Frontal cortex (tissue), 3 donors: ENCODE measurements at regions not wholly inside any gene's neighbourhood (a gene's known extent, or its start where the extent isn't known, plus 50 kb on each side); places are given as distances from the start of the nearest gene placed in this dataset.

Experiments
- DNase-seq, 2 donors: peaks; one replicate each; pipeline ENCODE4 v3.0.0; 2012; ENCODE audit warnings: low spot score in 2 of 2
- FAIRE-seq: peaks from 2 replicates; lab custom pipeline; 2012; peaks lifted over from hg19 to GRCh38; lab: Jason Lieb, UNC
- donor health status: control.
- donor health status: control.
- donor health status: control.

DNA sequence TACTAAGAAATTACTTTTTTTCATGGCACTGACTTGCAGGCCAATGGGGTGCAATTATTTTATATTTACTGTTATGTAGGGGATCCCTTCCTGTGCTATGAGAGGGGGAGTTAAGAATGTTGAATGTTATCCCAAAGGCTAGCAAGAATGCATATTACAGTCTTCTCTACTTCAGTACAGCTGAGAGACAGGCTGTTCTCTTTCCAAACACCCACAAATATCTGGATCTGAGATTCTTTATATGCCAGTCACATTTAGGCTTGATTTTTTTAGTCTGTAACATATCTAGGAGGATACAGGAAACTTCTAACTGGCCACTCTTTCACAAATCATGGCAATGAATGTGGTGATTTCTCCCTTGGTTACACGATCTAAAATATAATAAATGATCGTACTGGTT, 266.4 kb upstream of the FZD8 start:
- no peak for DNase-seq
- FAIRE-seq = no peak

DNA sequence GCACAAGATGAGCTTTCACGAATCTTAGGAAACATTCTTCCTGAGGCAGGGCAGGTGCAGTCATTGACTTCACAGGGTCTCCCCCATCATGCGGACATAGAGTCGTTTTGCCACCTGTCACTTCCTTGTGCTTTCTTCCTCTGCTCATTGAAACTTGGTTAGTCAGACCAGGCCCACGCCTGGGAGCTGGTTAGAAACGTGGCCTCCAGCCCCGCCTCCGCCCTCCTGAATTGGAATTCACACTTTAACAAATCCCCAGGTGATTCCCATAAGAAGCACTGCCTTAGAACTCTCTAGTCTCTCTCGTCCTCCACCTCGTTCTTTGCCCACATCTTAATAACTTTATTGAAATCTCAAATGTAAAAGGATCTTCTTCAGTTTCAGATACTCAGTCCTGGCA, 265.5 kb upstream of the FZD8 start:
- FAIRE-seq (no peak), DNase-seq (no peak)

DNA sequence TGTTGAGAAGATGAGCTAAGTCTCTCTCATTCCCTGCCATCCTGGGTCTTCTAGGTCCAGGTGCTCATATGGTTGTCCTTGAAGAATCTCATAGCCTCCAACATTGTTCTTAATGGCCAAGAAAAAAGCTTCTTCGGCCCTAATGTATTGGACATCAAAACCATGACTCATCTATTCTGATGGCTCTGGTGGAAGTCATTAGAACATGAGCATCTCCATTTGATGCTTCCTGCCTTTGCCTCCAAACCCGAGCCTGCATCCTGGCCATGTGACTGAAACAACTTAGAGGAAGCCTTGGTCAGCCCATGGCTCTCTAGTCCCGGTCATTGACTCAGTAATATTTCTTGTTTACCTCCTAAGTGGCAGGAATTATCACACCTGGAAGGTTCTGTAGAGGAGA, 264.1 kb upstream of the FZD8 start:
- no peak for DNase-seq
- FAIRE-seq = no peak

DNA sequence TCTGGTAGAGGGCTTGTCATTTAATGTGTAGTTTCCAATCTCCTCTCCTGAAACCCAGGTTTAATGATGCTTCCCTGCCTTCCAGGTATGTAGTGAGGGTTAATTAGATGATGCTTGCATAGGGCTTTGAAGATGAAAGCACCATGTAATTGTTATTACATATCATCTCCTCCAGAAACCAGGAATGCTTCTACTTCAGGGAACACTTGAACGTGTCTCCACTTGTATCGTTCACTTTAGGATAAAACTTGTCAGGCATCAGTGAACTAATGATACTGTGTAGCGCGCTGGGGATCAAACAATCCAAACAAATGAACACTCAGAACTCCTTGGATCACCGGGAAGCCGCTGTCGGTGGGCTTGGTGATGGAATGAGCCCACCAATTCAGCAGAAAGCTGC, 260.9 kb upstream of the FZD8 start:
- no peak for DNase-seq
- no peak for FAIRE-seq

DNA sequence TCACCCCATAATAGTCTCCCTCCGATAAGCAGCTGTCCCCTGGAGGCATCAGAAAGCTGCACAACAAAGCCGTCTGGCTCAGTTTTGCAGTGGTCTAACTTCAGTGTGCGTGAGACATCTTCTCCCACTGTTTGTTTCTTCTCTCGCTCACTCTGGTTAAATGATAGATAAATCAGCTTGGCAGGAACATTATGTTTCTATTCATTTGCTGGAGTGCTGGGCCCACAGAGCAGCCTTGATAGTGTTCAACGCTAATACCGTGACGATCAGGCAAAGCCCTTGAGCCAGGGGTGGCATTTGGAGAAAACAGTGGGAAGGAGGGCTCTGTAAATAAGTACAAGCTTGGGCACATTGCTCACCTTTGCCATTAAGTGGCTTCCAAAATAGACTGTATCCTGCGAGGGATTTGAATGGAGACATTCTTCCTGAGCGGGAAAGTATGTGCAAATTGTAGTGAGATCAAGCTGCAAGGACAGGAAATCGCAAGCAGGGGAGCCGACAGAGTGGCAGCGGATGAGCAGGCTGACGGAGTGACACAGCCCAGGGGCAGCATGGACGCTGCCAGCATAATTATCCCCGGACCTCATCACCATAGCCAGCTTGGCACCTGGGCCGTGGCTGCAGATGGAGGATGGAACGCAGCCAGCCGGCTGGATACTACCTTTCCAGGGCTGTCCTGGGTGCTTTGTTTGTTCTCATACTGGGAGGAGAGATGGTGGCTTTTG, 256.8 kb upstream of the FZD8 start:
- DNase-seq (no peak), FAIRE-seq (no peak)

DNA sequence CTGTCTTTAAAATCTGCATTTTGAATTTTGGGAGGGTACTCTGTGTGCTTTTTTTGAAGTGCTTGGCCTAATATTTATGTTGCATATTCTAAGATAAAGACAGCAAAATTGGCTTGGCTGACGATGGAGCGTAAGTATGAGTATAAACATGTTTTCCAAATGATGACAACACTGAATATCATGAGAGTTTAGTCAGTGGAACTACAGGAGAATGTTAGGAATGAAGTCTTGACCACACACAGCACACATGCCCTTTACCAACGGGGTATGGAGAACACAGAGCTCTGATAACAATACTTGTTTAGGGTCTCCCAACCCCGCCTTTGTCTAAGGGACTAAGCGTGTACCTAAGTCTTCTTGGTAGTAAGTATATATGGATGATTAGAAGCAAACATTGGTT, 253.9 kb upstream of the FZD8 start:
- no peak for FAIRE-seq
- DNase-seq = no peak

DNA sequence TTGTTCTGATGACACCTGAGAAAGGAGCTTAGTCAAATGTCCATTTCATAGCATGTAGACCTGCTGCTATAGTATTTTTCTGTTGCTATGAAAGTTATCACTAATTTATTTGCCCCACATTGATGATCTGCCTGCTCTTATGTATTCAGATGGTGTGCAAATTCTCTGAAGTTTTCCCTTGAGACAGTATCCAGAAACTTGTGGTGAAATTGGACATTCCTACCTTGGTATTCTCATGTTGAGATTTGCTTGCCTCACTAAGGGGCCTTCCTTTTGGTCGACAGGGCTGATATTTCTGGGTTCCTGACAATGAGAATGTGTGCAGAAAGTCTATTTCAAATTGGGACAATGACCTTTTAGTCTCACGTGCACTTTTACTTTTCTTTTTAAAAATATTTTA, 253.2 kb upstream of the FZD8 start:
- DNase-seq (no peak), FAIRE-seq (no peak)

DNA sequence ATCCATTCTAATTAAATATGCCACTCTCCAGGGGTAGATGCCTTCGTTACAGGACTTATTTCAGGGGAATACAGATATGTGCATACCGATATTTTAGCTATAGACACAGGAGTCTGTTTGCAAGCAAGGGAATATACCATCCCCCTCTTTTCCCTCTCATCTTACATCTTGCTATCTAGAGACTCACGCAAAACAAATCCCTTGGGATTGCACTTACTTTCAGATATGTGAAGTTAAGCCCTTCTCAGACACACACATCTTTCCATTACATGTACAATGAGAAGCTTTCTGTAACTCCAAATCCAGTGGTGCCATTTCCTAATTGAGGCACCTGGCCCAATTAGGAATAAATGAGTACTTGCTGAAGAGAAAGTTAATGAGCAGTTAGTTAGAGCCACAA, 250.4 kb upstream of the FZD8 start:
- DNase-seq (no peak), FAIRE-seq (no peak)

DNA sequence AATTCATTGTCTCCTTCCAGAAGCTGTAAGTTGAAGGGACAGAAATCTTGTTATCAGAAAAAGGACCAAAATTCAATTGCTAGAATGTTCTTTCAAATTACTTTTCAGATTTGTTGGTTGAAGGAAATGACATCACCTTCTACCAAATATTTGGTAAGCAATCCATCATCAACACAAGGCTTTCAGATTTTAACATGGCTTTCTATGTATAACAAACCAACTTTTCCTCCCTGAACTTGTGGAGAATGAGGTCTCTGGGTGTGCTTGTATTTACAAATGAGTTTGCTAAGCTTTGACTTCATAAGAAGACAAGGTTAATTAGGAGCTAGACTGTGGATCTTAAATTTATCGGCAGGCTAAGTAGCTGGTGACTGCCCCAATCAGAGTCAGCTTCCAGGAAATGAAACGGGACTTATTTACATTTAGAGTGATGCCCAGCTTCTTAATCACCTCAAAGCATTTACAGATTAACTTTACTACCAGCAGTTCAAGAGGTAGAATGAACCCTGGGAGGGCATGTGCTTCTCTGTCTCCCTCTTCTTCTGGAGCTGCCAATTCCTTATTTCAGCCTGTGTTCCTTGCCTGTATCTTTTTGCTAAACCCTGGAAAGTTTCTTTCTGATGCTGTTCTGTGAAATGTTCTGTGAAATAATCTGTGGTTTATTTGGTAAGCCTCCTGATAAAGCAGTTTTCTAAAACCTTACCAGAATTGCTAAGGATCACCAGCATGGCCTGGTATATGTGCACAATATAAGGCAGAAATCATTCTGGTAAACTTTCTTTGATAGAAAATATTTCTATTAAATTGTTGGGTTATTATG, 248.8 kb upstream of the FZD8 start:
- DNase-seq (no peak), FAIRE-seq (no peak)

DNA sequence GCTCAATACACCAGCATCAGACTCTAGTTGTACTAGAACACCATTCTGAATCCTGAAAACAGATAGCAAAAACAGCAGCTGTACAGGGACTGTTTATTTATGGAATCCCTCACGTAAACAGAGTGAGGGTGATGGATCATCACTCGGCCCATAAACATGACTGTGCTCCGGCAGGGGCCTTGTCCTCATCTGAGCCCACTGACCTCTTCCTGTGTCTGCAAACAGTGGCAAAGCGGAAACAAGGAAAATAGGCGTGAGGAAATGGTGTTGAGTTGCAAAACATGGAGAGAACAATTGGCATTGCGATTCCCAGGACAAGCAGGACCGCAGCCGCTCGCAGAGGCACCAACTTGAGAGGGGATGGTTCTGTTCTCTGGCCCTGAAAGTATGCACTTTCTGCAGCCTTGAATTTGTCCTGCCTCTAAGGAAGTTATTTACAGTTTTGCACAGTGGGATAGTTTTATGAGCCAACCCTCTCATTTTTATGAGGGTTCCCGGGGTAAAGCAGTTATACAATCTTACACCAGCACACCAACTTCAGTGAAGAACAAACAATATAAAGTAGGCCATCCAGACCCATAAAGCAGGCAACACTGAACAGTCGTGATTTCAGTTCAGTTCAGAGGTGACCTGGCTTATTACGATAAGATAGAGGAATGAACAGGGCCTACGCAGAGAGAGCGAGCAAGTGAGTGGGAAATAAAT, 248.0 kb upstream of the FZD8 start:
- FAIRE-seq (no peak), DNase-seq (no peak)

DNA sequence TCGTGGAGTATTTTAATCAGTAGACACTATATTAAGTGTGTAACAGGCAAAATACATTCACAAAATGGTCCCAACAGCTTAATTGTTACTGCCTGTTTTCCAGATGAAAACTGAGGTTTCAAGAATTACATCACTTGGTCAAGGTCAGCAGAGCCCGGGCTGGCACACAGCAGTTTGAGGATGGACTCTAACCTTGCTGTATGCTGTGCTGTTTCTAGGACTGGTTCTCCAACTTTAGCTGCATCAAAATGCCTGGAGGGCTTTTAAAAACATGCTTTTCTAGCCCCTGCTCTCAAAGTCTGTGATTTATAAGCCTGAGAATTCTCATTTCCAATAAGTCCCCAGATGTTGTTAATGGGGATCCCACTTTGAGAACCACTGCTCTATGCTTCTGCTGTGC, 247.1 kb upstream of the FZD8 start:
- FAIRE-seq (no peak), DNase-seq (no peak)

DNA sequence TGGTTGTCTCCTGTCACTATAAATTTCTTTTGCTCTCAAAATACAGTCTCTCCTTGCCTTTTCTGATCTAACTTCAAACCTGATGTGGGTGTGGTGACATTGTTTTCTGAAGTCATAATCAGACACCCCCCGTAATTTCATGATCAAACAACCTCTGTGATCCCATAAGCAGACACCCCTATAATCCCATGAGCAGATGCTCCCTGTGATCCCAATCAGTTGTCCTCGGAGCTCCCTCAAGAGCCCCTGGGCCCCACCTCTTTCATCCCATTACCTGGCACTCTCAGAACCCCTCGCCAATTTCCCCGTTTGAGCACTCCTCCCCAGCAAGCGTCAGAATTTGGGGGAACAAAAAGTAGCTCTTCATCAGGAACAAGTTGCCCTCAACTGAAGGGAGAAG, 246.3 kb upstream of the FZD8 start:
- FAIRE-seq = no peak
- no peak for DNase-seq

DNA sequence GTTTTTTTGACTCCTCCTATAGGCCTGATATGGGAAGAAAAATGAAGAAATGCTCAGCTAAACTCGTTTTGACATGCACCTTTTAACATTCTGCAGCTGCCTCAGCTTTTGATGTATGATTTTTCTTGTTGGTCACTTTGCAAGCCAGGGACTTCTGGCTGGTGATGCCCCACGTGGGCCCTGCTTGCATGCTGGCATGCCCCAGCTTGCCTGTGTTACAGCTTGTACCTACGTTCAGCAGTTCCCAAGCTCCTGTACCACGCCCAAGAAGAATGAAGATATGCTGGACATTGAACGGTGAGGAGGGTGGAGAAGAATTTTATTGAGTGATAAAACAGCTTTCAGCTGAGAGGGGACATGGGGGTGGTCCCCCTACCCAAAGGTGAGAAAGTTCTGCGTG, 245.6 kb upstream of the FZD8 start:
- no peak for DNase-seq
- FAIRE-seq = no peak

DNA sequence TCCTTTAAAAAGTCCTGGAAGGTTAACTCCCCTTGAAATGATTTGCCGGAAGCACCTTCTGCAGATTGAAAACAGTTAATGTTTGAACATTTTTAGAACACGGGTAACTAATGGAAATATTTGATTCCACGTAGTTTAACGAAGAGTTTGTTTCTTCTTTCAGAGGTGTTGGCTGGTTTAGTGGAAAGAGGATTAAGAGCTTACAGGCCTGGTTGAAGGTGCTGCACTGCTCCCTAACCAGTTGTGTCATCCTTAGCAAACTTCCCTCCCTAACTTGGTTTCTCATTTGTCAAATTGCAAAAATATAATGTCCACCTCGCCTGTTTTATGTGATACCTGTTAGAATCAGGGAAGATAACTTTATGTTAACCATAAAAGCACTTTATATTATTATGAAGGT, 243.0 kb upstream of the FZD8 start:
- FAIRE-seq = no peak
- no peak for DNase-seq

DNA sequence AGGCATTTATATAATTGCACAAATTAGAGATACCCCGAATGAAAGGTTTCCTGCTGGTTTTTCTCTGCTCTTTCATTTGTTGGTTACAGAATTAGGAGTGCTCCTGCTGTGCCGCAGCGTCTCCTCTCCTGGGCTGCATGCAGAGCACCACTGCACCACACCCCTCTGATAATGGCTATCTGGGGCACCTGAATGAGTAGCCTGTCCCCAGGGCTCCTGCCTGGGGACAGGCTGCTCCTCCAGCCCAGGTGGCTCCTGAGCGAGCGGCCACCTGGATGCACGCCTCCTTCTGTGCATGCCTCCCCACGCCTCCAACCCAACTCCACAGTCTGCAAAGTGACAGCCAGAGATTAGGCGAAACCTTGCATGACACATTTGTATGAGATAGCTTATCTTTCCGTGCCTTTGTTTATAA, 242.6 kb upstream of the FZD8 start:
- DNase-seq (no peak), FAIRE-seq (no peak)

DNA sequence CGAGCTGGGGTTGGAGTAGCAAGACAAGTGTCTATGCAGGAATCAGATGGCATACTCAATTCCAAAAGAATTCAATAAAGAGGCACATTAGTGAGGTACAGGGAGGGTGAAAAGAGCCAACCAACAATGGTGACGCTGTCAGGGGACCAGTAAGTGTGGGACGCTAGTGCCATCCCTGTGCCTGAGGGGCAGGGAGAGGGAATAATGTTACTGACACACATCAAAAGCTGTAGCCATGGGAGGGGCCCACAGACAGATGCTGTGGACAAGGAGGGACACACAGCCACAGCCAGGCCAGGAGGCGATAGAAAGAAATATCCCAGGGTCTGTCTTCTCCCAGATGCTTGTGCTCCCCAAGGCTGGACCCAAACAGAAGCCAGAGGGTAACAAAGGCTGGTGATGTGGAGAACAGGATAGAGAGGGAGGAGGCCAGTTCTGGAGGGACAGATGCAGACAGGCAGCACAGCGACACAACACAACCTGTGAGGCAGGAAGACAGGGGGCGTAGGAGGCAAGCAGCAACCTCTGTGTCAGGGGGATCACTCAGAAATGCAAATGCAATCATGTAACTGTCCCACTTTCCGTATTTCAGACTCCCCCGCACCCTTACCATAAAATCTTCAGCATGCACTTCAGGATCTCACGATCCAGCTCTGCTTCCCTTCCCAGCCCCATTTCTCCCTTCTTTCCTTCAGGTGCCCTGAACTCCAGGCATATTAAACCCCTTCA, 240.5 kb upstream of the FZD8 start:
- no peak for FAIRE-seq
- DNase-seq = no peak

DNA sequence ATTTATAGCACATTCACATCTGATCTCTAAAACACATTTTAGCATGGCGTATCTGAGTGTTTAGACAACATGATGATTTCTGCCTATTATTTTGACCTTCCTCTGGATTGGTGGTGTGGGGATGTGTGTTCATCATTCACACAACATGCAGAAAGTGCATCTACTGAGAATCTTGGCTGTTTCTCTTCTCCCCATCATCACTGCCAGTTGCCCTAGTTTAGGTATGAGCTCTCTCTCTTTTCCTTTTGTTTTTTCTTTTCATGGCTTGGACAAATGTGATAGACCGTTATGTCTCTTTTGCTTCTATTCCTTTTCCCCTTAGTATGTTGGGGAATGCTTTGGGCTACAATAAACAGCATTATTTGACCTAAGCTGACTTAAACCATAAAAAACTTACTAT, 239.2 kb upstream of the FZD8 start:
- FAIRE-seq (no peak), DNase-seq (no peak)

DNA sequence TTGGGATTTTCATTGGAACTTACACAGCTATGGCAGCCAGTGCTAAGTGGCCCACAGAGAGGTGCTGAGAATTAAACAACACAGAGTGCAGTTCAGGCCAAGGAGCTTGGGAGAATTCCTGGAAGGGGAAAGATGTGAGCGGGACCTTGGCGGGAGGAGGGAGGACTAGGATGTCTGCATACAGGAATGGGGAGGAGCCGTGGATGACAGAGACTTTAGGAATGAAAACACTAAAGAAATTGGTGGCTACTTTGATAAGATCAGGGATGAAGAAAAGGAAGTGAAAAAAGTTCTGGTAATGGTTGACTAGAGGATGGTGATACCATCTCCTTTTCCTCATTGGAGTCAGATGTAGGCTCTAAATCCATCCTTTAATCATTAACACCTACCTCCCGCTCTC, 234.2 kb upstream of the FZD8 start:
- DNase-seq = no peak
- no peak for FAIRE-seq

DNA sequence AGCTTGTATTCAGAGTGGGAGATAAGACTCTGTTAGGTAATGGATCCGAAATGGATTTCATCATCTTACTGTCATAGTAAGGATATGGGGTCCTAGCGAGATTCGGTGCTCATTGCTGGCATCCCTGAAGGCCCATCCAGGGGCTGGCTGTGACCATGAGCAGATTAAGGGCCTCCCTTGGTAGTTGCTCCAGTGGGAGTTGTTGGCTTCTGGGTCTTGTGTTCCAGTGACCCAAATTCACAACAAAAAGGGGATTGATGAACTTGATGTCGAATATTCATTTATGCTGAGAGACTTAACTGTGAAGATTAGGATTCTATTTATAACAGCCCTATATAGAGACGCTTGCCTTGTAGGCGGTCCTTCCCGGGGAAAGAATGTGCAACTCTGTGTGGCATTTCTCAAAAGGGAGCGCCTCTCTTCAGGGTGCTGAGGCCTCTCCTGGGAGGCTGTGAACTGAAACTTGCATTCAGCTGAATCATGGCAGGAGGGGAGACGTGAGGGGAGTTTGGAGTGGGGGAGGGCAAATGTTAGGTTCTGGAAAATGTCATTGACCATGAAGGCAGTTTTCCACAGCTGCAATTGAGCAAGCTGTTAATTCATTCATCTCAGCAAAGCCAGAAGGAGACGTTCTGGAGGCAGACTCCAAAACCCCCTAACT, 233.1 kb upstream of the FZD8 start:
- no peak for FAIRE-seq

More for the DNA sequence above, 233.1 kb upstream of the FZD8 start:
- no peak for DNase-seq
